ENCODE measurements at regions not wholly inside any gene's neighbourhood (a gene's known extent, or its start where the extent isn't known, plus 50 kb on each side); places are given as distances from the start of the nearest gene placed in this dataset.
"Not testable (repeated sequence)": the region's sequence is repeated elsewhere in the genome, so short reads cannot be mapped to it uniquely, and the experiment has no call there.

GRCh38 chr9:63912451-63912850 lies 1372.6 kb downstream of the FOXD4L5 start:
- DNase-seq; H3K36me3 ChIP-seq; intact Hi-C loops (cut with micrococcal nuclease); H3K4me1 ChIP-seq; H3K4me3 ChIP-seq; H3K27me3 ChIP-seq (ENCODE audit: low read depth); H3K27ac ChIP-seq (replicated peaks): not testable (repeated sequence)
- peaks cover 20% of the 10 kb centered on the region for H3K9me3 ChIP-seq (replicated peaks)

GRCh38 chr9:63909076-63909475 lies 1375.9 kb downstream of the FOXD4L5 start:
- H3K4me3 ChIP-seq; DNase-seq; H3K27ac ChIP-seq (replicated peaks); H3K4me1 ChIP-seq; H3K27me3 ChIP-seq (ENCODE audit: low read depth); H3K9me3 ChIP-seq (replicated peaks); H3K36me3 ChIP-seq; intact Hi-C loops (cut with micrococcal nuclease): not testable (repeated sequence)

DNA sequence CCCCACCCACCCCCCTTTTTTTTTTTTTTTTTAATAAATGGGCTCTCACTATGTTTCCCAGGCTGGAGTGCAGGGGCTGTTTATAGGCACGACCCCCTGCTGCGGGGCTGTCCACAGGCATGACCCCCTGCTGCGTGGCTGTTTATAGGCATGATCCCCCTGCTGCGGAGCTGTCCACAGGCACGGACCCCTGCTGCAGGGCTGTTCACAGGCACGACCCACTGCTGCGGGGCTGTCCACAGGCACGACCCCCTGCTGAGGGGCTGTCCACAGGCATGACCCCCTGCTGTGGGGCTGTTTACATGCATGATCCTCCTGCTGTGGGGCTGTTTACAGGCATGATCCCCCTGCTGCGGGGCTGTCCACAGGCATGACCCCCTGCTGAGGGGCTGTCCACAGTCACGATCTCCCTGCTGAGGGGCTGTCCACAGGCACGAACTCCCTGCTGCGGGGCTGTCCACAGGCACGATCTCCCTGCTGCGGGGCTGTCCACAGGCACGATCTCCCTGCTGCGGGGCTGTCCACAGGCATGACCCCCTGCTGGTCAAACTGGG lies 1385.3 kb downstream of the FOXD4L5 start:
- H3K9me3 ChIP-seq (replicated peaks); DNase-seq; H3K4me1 ChIP-seq; H3K27ac ChIP-seq (replicated peaks); intact Hi-C loops (cut with micrococcal nuclease); H3K27me3 ChIP-seq (ENCODE audit: low read depth); H3K4me3 ChIP-seq; H3K36me3 ChIP-seq: not testable (repeated sequence)

DNA sequence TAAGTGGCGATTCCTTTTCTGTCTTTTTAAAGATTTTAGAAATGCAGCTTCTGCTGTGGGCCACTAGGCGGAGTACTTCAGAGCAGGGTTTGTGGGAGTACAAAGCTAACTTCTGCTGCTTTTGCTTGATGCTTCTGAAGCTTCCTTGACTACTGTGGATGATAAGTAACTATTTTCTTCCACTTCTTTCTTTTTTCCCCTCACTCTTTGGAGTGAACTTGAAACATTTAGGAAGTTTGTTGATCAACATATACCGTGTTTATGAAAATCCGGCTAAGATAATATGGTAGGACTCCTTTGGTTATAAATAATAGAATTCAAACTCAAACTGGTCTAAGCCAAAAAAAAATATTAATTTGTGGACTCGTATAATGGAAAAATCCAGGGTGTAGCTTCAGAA lies 1403.6 kb downstream of the FOXD4L5 start:
- TF ChIP-seq, protein P1, sequence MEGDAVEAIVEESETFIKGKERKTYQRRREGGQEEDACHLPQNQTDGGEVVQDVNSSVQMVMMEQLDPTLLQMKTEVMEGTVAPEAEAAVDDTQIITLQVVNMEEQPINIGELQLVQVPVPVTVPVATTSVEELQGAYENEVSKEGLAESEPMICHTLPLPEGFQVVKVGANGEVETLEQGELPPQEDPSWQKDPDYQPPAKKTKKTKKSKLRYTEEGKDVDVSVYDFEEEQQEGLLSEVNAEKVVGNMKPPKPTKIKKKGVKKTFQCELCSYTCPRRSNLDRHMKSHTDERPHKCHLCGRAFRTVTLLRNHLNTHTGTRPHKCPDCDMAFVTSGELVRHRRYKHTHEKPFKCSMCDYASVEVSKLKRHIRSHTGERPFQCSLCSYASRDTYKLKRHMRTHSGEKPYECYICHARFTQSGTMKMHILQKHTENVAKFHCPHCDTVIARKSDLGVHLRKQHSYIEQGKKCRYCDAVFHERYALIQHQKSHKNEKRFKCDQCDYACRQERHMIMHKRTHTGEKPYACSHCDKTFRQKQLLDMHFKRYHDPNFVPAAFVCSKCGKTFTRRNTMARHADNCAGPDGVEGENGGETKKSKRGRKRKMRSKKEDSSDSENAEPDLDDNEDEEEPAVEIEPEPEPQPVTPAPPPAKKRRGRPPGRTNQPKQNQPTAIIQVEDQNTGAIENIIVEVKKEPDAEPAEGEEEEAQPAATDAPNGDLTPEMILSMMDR (IDR thresholded peaks at IDR 0.05; ENCODE audit: borderline replicate concordance) = peak; percentile 21
- H3K27me3 ChIP-seq (ENCODE audit: low read depth); H3K4me1 ChIP-seq; H3K4me3 ChIP-seq; H3K36me3 ChIP-seq; DNase-seq; H3K9me3 ChIP-seq (replicated peaks); H3K27ac ChIP-seq (replicated peaks); intact Hi-C loops (cut with micrococcal nuclease): not testable (repeated sequence)

GRCh38 chr9:63876380-63876779 lies 1408.6 kb downstream of the FOXD4L5 start:
- H3K36me3 ChIP-seq; H3K4me1 ChIP-seq; H3K4me3 ChIP-seq; H3K9me3 ChIP-seq (replicated peaks); H3K27me3 ChIP-seq (ENCODE audit: low read depth); H3K27ac ChIP-seq (replicated peaks); intact Hi-C loops (cut with micrococcal nuclease); DNase-seq: not testable (repeated sequence)

GRCh38 chr9:63859475-63860215 lies 1425.4 kb downstream of the FOXD4L5 start:
- intact Hi-C loops (cut with micrococcal nuclease) = no loop called here
- TF ChIP-seq, protein P1 (IDR thresholded peaks at IDR 0.05; ENCODE audit: borderline replicate concordance) = no peak
- no peaks in the 10 kb centered on the region for H3K4me1 ChIP-seq
- peaks cover 16% of the 10 kb centered on the region for H3K9me3 ChIP-seq (replicated peaks)
- peak overlapping the region; percentile 68 for H3K4me3 ChIP-seq
- peak; percentile 33 for DNase-seq
- peak overlapping the region; percentile 69 for H3K27ac ChIP-seq (replicated peaks)
- H3K36me3 ChIP-seq = no peaks in the 10 kb centered on the region
- no peaks in the 10 kb centered on the region for H3K27me3 ChIP-seq (ENCODE audit: low read depth)

GRCh38 chr9:63859090-63859474 lies 1425.9 kb downstream of the FOXD4L5 start:
- H3K4me1 ChIP-seq; H3K36me3 ChIP-seq; H3K27me3 ChIP-seq (ENCODE audit: low read depth); intact Hi-C loops (cut with micrococcal nuclease): not testable (repeated sequence)
- Histone ChIP-seq H3K4me3 (peak overlapping the region; percentile 68), H3K9me3 (replicated peaks) (peaks cover 12% of the 10 kb centered on the region), H3K27ac (replicated peaks) (peak overlapping the region; percentile 69)
- DNase-seq = peak; percentile 15

GRCh38 chr9:63853140-63853751 lies 1431.8 kb downstream of the FOXD4L5 start:
- intact Hi-C loops (cut with micrococcal nuclease); H3K4me1 ChIP-seq; DNase-seq; H3K4me3 ChIP-seq; H3K27me3 ChIP-seq (ENCODE audit: low read depth); H3K9me3 ChIP-seq (replicated peaks); H3K36me3 ChIP-seq; H3K27ac ChIP-seq (replicated peaks): not testable (repeated sequence)

GRCh38 chr9:63824804-63825203 lies 1460.2 kb downstream of the FOXD4L5 start:
- H3K27me3 ChIP-seq (ENCODE audit: low read depth); H3K4me3 ChIP-seq; intact Hi-C loops (cut with micrococcal nuclease); H3K9me3 ChIP-seq (replicated peaks); H3K27ac ChIP-seq (replicated peaks); H3K36me3 ChIP-seq; DNase-seq; H3K4me1 ChIP-seq: not testable (repeated sequence)

DNA sequence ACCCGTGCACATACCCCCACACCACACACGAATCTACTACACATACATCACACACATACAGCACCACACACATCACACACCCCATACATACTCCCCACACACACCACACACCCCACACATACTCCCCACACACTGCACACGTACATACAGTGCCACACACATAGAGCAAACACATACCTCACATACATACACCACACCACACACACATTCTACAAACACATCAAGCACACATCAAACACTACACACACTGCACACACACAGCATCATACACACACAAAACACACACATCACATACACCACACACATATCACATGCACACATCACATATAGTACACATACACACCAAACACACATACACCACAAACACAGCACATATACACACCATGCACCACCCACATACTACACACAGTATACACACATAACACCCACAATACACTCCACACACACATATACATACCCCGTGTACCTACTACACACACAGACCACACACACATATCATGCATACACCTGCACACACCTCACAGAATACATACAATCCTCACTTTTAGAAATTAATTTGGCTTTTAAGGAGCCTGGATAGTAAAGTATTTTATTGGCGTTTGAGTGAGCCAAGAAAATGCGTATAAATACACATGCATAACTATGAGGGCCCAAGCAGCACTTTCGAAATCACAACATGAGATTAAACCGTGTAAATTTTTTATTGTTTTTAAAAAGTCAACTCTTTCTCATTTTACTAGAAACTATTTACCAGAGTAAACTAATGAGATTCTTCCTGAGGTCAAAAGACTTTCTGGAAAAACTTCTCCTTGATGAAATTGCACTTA lies 1461.4 kb downstream of the FOXD4L5 start:
- intact Hi-C loops (cut with micrococcal nuclease); H3K9me3 ChIP-seq (replicated peaks); H3K4me3 ChIP-seq; DNase-seq; H3K27ac ChIP-seq (replicated peaks); H3K36me3 ChIP-seq; H3K4me1 ChIP-seq; H3K27me3 ChIP-seq (ENCODE audit: low read depth): not testable (repeated sequence)

- H3K4me3 ChIP-seq; H3K4me1 ChIP-seq; DNase-seq; H3K36me3 ChIP-seq; H3K27me3 ChIP-seq (ENCODE audit: low read depth); intact Hi-C loops (cut with micrococcal nuclease); H3K27ac ChIP-seq (replicated peaks): not testable (repeated sequence)
- peaks cover 16% of the 10 kb centered on the region for H3K9me3 ChIP-seq (replicated peaks)
These were observed 1462.2 kb downstream of the FOXD4L5 start for GRCh38 chr9:63822615-63823374.

All from left ventricle myocardium inferior (tissue), 1 donor.